GM12864 (cell line): ENCODE measurements at regions not wholly inside any gene's neighbourhood (a gene's known extent, or its start where the extent isn't known, plus 50 kb on each side); places are given as distances from the start of the nearest gene placed in this dataset.

Experiments used
- DNase-seq: peaks from one replicate; pipeline ENCODE4 v3.0.0-alpha.2; 2011; ENCODE audit warnings: low read depth
- H3K4me3 ChIP-seq: 2 replicates; pipeline ENCODE4 v1.5.1; 2011; ENCODE audit warnings: mild to moderate bottlenecking, low read depth, low read length, control low read depth
- CTCF ChIP-seq: IDR thresholded peaks from 2 replicates; pipeline ENCODE4 v1.5.1; 2011; ENCODE audit warnings: low read depth, mild to moderate bottlenecking, moderate library complexity, low read length, control low read depth, inconsistent platforms; ENCODE audit errors: missing control alignments

- H3K4me3 ChIP-seq: no peak overlapping the region
- TF ChIP-seq CTCF: no peak
- DNase-seq: no peak
These were observed 96.6 kb upstream of the MDFIC2 start for GRCh38 chr3:70409018-70409417.

DNA sequence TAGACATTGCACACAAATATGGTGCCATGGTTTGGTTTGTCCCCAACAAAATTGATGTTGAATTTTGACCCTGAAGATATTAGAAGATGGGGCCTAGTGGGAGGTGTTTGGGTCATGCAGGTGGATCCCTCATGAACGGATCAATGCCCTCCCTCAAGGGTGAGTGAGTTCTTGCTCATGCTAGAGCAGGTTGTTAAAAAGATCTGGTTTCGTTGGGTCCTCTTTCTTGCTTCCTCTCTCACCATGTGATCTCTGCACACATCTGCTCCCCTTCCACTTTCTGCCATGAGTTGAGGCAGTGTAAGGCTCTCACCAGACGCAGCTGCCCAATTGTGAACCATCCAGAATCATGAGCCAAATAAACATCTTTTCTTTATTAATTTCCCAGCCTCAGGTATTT is 87.8 kb upstream of the MDFIC2 start:
- no peak overlapping the region for H3K4me3 ChIP-seq
- no peak for DNase-seq
- TF ChIP-seq CTCF: no peak

GRCh38 chr3:70393881-70394612 is 81.6 kb upstream of the MDFIC2 start:
- no peak for TF ChIP-seq CTCF

DNA sequence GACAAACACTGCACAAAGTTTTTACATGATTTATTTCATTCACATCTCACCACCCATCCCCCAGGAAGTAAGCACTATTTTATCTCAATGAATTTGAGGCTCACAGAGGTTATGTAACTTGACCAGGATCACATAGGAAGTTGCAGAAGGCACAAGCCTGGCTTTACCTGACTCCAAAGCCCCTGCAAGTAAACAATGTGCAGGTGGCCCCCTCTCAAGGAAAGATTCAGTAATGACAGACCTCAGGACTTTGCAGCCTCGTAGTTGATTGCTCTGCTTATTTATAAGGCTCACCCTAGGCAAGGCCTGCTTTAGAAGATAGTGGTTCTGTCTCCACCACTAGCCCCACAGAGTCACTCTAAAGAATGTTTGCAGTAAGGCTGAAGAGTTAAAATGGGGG is 79.8 kb upstream of the MDFIC2 start:
- no peak overlapping the region for H3K4me3 ChIP-seq
- DNase-seq: no peak
- TF ChIP-seq CTCF: no peak

More at GRCh38 chr3:70393881-70394612, 81.6 kb upstream of the MDFIC2 start:
- no peak for DNase-seq
- no peak overlapping the region for H3K4me3 ChIP-seq

DNA sequence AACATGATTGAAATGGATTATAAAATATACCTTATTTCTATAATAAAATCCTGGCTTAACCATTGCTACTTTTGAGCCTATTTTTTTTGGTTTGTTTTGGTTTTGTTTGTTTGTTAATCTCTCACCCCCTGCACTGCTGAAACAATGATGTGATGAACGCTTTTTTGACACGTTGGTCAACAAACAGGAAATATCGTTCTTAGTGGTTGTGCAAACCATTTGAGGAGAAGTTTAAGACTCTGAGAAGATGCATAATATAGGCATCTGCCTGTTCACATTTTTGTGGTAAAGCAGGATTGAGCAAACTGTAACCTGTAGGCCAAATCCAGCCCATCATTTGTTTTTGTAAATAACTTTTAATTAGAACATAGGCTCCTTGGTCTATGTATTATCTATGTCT is 75.5 kb upstream of the MDFIC2 start:
- no peak overlapping the region for H3K4me3 ChIP-seq
- DNase-seq: no peak
- no peak for TF ChIP-seq CTCF

- no peak overlapping the region for H3K4me3 ChIP-seq
- DNase-seq: no peak
- no peak for TF ChIP-seq CTCF
These were observed 74.4 kb upstream of the MDFIC2 start for GRCh38 chr3:70386846-70387245.

- no peak for TF ChIP-seq CTCF
- no peak overlapping the region for H3K4me3 ChIP-seq
- DNase-seq: no peak
These were observed 73.6 kb upstream of the MDFIC2 start for GRCh38 chr3:70386043-70386442.
